GM12872 (cell line): ENCODE measurements at regions not wholly inside any gene's neighbourhood (a gene's known extent, or its start where the extent isn't known, plus 50 kb on each side); places are given as distances from the start of the nearest gene placed in this dataset.

Source experiments
- CTCF ChIP-seq: IDR thresholded peaks from 3 replicates; pipeline ENCODE4 v1.5.1; 2011; ENCODE audit warnings: low read depth, mild to moderate bottlenecking, low read length, moderate library complexity; ENCODE audit not compliant: insufficient read depth

GRCh38 chr9:129449066-129449465 is 171.8 kb downstream of the C9orf50 start:
- no peak for TF ChIP-seq CTCF

- no peak for TF ChIP-seq CTCF
These were observed 173.9 kb downstream of the C9orf50 start for GRCh38 chr9:129446828-129447550.

GRCh38 chr9:129445794-129446306 is 175.1 kb downstream of the C9orf50 start:
- no peak for TF ChIP-seq CTCF

GRCh38 chr9:129442803-129443511 is 177.9 kb downstream of the C9orf50 start:
- TF ChIP-seq CTCF: no peak

- TF ChIP-seq CTCF: no peak
These were observed 179.0 kb downstream of the C9orf50 start for GRCh38 chr9:129441852-129442251.

GRCh38 chr9:129440435-129441186 is 180.3 kb downstream of the C9orf50 start:
- no peak for TF ChIP-seq CTCF

GRCh38 chr9:129439242-129439641 is 181.7 kb downstream of the C9orf50 start:
- TF ChIP-seq CTCF: no peak
